Smooth muscle cell (in vitro differentiated cells): ENCODE measurements at regions not wholly inside any gene's neighbourhood (a gene's known extent, or its start where the extent isn't known, plus 50 kb on each side); places are given as distances from the start of the nearest gene placed in this dataset.
"Not testable (repeated sequence)": the region's sequence is repeated elsewhere in the genome, so short reads cannot be mapped to it uniquely, and the experiment has no call there.

Source experiments
- DNase-seq: peaks from one replicate; lab custom pipeline; 2025; ENCODE audit not compliant: unreplicated experiment; lab: John Stamatoyannopoulos, UW
- H2AFZ ChIP-seq: fragments of 200-600 bp; sonication (generic); 2 replicates; pipeline ENCODE4 v1.6.0; 2016; ENCODE audit warnings: antibody characterized with exemption, low read depth, mild to moderate bottlenecking
- H3F3A ChIP-seq: fragments of 200-600 bp; sonication (generic); 2 replicates; pipeline ENCODE4 v1.6.0; 2017; ENCODE audit warnings: antibody characterized with exemption, low read depth
- H3K27ac ChIP-seq: fragments of 200-600 bp; sonication (generic); 2 replicates; pipeline ENCODE4 v1.5.1; 2016; ENCODE audit warnings: low read depth, mild to moderate bottlenecking
- H3K27me3 ChIP-seq: fragments of 200-600 bp; sonication (generic); 2 replicates; pipeline ENCODE4 v1.6.1; 2016; ENCODE audit warnings: low read depth, mild to moderate bottlenecking
- H3K36me3 ChIP-seq: fragments of 200-600 bp; sonication (generic); 2 replicates; pipeline ENCODE4 v1.5.1; 2016; ENCODE audit warnings: low read depth
- H3K4me1 ChIP-seq: fragments of 200-600 bp; sonication (generic); 2 replicates; pipeline ENCODE4 v1.5.1; 2016; ENCODE audit warnings: low read depth
- H3K4me2 ChIP-seq: fragments of 200-600 bp; sonication (generic); 2 replicates; pipeline ENCODE4 v1.6.0; 2016; ENCODE audit warnings: mild to moderate bottlenecking
- H3K4me3 ChIP-seq: fragments of 200-600 bp; sonication (generic); 2 replicates; pipeline ENCODE4 v1.5.1; 2016; ENCODE audit warnings: mild to moderate bottlenecking
- H3K79me2 ChIP-seq: fragments of 200-600 bp; sonication (generic); 2 replicates; pipeline ENCODE4 v1.6.0; 2016; ENCODE audit warnings: low read depth, mild to moderate bottlenecking
- H3K9ac ChIP-seq: fragments of 200-600 bp; sonication (generic); 2 replicates; pipeline ENCODE4 v1.6.0; 2016; ENCODE audit warnings: low read depth
- H3K9me3 ChIP-seq: fragments of 200-600 bp; sonication (generic); replicated peaks from 2 replicates; pipeline ENCODE4 v1.5.1; 2016; ENCODE audit warnings: low read depth
- H4K20me1 ChIP-seq: fragments of 200-600 bp; sonication (generic); 2 replicates; pipeline ENCODE4 v1.6.0; 2016; ENCODE audit warnings: low read depth
- CTCF ChIP-seq: fragments of 200-600 bp; sonication (generic); IDR thresholded peaks from 2 replicates; pipeline ENCODE4 v1.5.1; 2017; ENCODE audit warnings: borderline replicate concordance, mild to moderate bottlenecking, antibody characterized with exemption; ENCODE audit not compliant: insufficient read depth, poor library complexity, severe bottlenecking
- WGBS: methylation state at CpG from one replicate; pipeline ENCODE4 v1.1.7; 2016; ENCODE audit warnings: low lambda C conversion rate; 5-methylcytosine and 5-hydroxymethylcytosine counted together

DNA sequence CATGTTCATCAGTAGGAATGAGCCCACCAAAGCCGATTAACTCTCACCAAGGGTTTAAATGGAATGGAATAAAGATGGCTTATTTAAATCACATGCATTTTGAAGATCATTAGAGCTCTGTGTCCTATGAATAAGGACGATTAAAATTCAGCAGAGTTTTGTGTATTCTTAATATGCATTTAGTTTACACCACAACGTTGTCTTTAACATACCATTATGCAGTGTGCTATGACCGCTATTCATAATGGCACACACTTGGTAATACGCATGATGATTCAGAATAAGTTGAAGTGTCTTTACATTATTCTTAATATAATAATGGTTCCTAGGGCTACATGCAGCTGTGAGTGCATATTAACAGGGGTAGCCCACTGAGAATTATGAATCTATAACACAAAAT lies 190.7 kb downstream of the PTBP2 start:
- DNase-seq = no peak
- H4K20me1 ChIP-seq = no peaks in the 10 kb centered on the region
- no peak overlapping the region for H3K27ac ChIP-seq
- no peaks in the 10 kb centered on the region for H3F3A ChIP-seq
- WGBS = 90% methylated on average over 5 of the region's 5 CpGs
- no peak overlapping the region for H2AFZ ChIP-seq
- no peaks in the 10 kb centered on the region for H3K9me3 ChIP-seq
- H3K4me2 ChIP-seq = no peak overlapping the region
- no peaks in the 10 kb centered on the region for H3K4me1 ChIP-seq
- no peak overlapping the region for H3K9ac ChIP-seq
- H3K79me2 ChIP-seq = no peaks in the 10 kb centered on the region
- no peak for TF ChIP-seq CTCF
- H3K36me3 ChIP-seq = no peaks in the 10 kb centered on the region
- no peak overlapping the region for H3K4me3 ChIP-seq
- H3K27me3 ChIP-seq = no peaks in the 10 kb centered on the region

DNA sequence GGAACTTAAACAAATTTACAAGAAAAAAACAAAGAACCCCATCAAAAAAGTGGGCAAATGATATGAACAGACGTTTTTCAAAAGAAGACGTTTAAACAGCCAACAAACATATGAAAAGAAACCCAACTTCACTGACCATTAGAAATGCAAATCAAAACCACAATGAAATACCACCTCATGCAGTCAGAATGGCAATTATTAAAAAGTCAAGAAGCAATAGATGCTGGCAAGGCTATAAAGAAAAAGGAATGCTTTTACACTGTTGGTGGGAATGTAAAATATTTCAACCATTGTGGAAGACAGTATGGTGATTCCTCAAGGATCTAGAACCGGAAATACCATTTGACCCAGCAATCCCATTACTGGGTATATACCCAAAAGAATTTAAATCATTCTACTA lies 194.1 kb downstream of the PTBP2 start:
- not testable (repeated sequence) for H3K9me3 ChIP-seq, DNase-seq, H3K4me2 ChIP-seq, H3K27me3 ChIP-seq, H3K36me3 ChIP-seq, H3K4me3 ChIP-seq, H2AFZ ChIP-seq, H3K79me2 ChIP-seq, H4K20me1 ChIP-seq, H3F3A ChIP-seq, H3K4me1 ChIP-seq, H3K9ac ChIP-seq, H3K27ac ChIP-seq
- 93% methylated on average over 3 of the region's 3 CpGs for WGBS

- Histone ChIP-seq H3K27ac (no peak overlapping the region), H3K4me1 (no peaks in the 10 kb centered on the region), H3F3A (no peaks in the 10 kb centered on the region), H3K79me2 (no peaks in the 10 kb centered on the region), H4K20me1 (no peaks in the 10 kb centered on the region), H3K9ac (no peak overlapping the region), H3K4me3 (no peak overlapping the region), H3K4me2 (no peak overlapping the region), H3K9me3 (no peaks in the 10 kb centered on the region), H3K36me3 (no peaks in the 10 kb centered on the region), H2AFZ (no peak overlapping the region), H3K27me3 (no peaks in the 10 kb centered on the region)
- no peak for TF ChIP-seq CTCF
- WGBS = 58% methylated on average over 1 of the region's 1 CpG
- no peak for DNase-seq
Observed at GRCh38 chr1:96918406-96918805, 196.8 kb downstream of the PTBP2 start.

- Histone ChIP-seq H3K36me3 (no peaks in the 10 kb centered on the region), H2AFZ (no peak overlapping the region), H3K9ac (no peak overlapping the region), H3K79me2 (no peaks in the 10 kb centered on the region), H3F3A (no peaks in the 10 kb centered on the region), H3K9me3 (no peaks in the 10 kb centered on the region), H4K20me1 (no peaks in the 10 kb centered on the region), H3K27ac (no peak overlapping the region), H3K4me1 (no peaks in the 10 kb centered on the region), H3K4me3 (no peak overlapping the region), H3K27me3 (no peaks in the 10 kb centered on the region), H3K4me2 (no peak overlapping the region)
- WGBS = 93% methylated on average over 1 of the region's 1 CpG
- no peak for DNase-seq
- TF ChIP-seq CTCF = no peak
Observed at GRCh38 chr1:96922181-96922580, 200.6 kb downstream of the PTBP2 start.
